AG10803 (cell line): ENCODE measurements at regions not wholly inside any gene's neighbourhood (a gene's known extent, or its start where the extent isn't known, plus 50 kb on each side); places are given as distances from the start of the nearest gene placed in this dataset.

Experiments
- DNase-seq: peaks from one replicate; pipeline ENCODE4 v3.0.0; 2010; ENCODE audit warnings: low read depth
- H3K4me3 ChIP-seq: 2 replicates; pipeline ENCODE4 v1.5.1; 2011; ENCODE audit warnings: mild to moderate bottlenecking, low read length, control low read depth
- TF ChIP-seq, protein P1 (sequence below): conservative IDR thresholded peaks from 2 replicates; pipeline ENCODE4 v1.5.1; 2011; ENCODE audit warnings: mild to moderate bottlenecking, low read length, control low read depth, inconsistent platforms

GRCh38 chr4:175970072-175970471 lies 95.6 kb upstream of the WDR17 start:
- DNase-seq = no peak
- TF ChIP-seq, protein P1, sequence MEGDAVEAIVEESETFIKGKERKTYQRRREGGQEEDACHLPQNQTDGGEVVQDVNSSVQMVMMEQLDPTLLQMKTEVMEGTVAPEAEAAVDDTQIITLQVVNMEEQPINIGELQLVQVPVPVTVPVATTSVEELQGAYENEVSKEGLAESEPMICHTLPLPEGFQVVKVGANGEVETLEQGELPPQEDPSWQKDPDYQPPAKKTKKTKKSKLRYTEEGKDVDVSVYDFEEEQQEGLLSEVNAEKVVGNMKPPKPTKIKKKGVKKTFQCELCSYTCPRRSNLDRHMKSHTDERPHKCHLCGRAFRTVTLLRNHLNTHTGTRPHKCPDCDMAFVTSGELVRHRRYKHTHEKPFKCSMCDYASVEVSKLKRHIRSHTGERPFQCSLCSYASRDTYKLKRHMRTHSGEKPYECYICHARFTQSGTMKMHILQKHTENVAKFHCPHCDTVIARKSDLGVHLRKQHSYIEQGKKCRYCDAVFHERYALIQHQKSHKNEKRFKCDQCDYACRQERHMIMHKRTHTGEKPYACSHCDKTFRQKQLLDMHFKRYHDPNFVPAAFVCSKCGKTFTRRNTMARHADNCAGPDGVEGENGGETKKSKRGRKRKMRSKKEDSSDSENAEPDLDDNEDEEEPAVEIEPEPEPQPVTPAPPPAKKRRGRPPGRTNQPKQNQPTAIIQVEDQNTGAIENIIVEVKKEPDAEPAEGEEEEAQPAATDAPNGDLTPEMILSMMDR = no peak
- no peak overlapping the region for H3K4me3 ChIP-seq

DNA sequence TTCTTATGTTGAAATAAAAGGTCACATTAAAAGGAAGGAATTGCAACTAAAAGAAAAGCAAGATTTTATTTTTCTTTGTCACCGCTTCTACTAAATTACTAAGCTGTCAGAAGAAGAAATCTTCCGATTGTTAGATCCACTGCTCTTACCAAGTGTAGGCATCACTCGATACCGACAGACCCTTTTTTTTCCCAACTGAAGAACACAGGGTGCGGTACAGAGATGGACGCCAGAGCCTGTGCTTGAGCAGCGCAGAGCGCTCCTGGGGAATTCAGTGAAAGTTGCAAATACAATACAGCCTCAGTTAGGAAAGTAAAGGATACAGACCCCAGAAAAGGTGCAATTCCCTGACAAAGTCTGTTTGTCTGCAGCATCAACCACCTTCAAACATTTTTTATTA lies 94.9 kb upstream of the WDR17 start:
- no peak for DNase-seq
- H3K4me3 ChIP-seq = no peak overlapping the region
- TF ChIP-seq, protein P1 = no peak

DNA sequence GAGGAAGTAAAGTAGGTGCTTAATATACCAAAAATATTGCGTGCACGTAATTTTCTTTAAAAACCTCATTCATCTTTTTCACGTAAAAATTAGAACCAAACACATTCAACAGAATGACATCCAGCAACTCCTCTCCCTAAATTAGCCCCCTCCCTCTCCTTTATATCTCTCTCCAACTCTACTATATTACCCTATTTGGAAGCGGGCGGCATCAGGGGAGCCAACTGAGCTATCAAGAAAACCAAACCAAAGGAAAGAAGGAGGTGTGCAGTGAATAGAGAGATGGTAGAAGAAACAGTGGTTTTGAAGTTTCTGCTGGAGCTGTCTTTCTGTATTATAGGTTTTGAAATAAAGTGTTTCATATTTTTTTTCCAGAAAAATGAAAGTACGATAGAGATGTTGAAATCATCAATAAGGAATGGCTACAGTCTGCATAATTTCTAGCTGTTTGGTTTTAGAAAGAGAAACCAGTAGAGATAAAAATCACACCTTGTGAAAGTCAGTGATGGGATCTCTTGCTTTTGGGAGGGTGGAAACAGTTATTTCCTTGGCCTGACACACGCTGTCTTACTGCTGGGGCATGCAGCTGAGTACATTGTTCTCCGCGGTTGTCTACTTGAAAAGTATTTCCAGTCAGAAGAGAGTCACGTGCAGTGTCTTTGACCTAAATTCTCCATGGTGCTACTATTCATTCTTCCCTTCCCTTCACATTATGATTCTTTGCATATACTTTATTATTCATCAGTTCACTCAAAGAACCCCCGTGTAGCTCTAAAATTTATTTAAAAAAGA lies 94.1 kb upstream of the WDR17 start:
- H3K4me3 ChIP-seq = no peak overlapping the region
- no peak for DNase-seq
- TF ChIP-seq, protein P1 = no peak

- TF ChIP-seq, protein P1 = no peak
- DNase-seq = no peak
- no peak overlapping the region for H3K4me3 ChIP-seq
Observed at GRCh38 chr4:175973027-175973923, 92.4 kb upstream of the WDR17 start.

DNA sequence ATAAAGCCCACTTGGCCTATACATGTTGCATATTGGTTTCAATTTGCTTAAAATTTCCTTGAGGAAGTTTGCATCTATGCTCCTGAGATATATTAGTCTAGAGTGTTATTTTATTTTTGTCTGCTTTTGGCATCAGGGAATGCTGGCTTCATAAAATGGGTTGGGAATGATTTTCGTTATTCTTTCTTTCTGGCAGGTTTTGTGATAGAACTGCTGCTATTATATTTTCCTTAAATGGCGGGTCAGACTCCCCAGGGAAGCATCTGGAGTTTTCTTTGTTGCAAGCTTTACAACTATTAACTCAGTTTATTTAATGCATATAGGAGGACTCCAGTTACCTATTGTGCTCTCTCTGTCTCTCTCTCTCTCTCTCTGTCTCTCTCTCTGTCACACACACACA lies 82.0 kb upstream of the WDR17 start:
- no peak for DNase-seq
- no peak overlapping the region for H3K4me3 ChIP-seq
- TF ChIP-seq, protein P1 = no peak

DNA sequence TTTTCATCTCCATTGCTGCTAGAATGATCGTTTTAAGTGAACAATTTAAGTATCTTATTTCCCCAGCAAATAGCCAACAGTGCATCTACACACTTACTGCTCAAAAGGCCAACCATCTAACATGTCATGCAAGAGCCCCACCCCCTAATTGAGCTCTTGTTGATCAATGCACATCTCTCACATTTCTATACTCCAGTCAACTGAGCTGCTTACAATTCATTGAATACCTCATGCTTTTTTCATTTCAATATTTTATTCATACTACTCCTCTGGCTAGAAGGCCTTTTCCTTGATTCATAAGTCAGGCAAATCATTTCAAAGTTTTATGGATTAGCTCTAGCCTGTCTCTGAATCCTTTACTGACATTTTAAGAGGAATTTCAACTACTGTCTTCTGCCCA lies 79.0 kb upstream of the WDR17 start:
- DNase-seq = no peak
- TF ChIP-seq, protein P1 = no peak
- no peak overlapping the region for H3K4me3 ChIP-seq
